NOMO-1 treated with DMSO at 0.1 percent for 48 hours (cell line): ENCODE measurements at regions not wholly inside any gene's neighbourhood (a gene's known extent, or its start where the extent isn't known, plus 50 kb on each side); places are given as distances from the start of the nearest gene placed in this dataset.

Experiments used
- DNase-seq: peaks from one replicate; lab custom pipeline; 2025; ENCODE audit not compliant: unreplicated experiment; lab: John Stamatoyannopoulos, UW

- peak; percentile 48 for DNase-seq
These were observed 144.3 kb downstream of the ACTBL2 start for GRCh38 chr5:57338068-57338867.

- DNase-seq = no peak
These were observed 147.4 kb downstream of the ACTBL2 start for GRCh38 chr5:57335092-57335660.

- no peak for DNase-seq
These were observed 148.1 kb downstream of the ACTBL2 start for GRCh38 chr5:57334475-57334874.

- DNase-seq = no peak
These were observed 150.2 kb downstream of the ACTBL2 start for GRCh38 chr5:57332361-57332760.

GRCh38 chr5:57327561-57328367 is 153.9 kb downstream of the GPBP1 start:
- DNase-seq = no peak

GRCh38 chr5:57325678-57326397 is 152.0 kb downstream of the GPBP1 start:
- DNase-seq = no peak

GRCh38 chr5:57324861-57325260 is 151.0 kb downstream of the GPBP1 start:
- no peak for DNase-seq

- no peak for DNase-seq
These were observed 150.3 kb downstream of the GPBP1 start for GRCh38 chr5:57324181-57324580.

- DNase-seq = no peak
These were observed 146.7 kb downstream of the GPBP1 start for GRCh38 chr5:57320582-57320981.

- DNase-seq = no peak
These were observed 145.8 kb downstream of the GPBP1 start for GRCh38 chr5:57319628-57320027.

- DNase-seq = no peak
These were observed 144.4 kb downstream of the GPBP1 start for GRCh38 chr5:57318251-57318650.

GRCh38 chr5:57317341-57317740 is 143.5 kb downstream of the GPBP1 start:
- no peak for DNase-seq

- DNase-seq = peak; percentile 40
These were observed 143.0 kb downstream of the GPBP1 start for GRCh38 chr5:57316798-57317327.

GRCh38 chr5:57315941-57316340 is 142.1 kb downstream of the GPBP1 start:
- no peak for DNase-seq
